GM12878 (cell line): ENCODE measurements at regions not wholly inside any gene's neighbourhood (a gene's known extent, or its start where the extent isn't known, plus 50 kb on each side); places are given as distances from the start of the nearest gene placed in this dataset.

Source experiments
- ATAC-seq: fragments of 200-7000 bp; cut with Tn5 transposase; 3 replicates; pipeline ENCODE4 v1.9.1; 2020; ENCODE audit warnings: mild to moderate bottlenecking, moderate library complexity
- BruUV-seq: library from RNA; stranded (reverse); fragments of 400-500 nt; replicated peaks from 2 replicates; lab custom pipeline; 2021; lab: Mats Ljungman, UMichigan
- CTCF ChIA-PET: fragments of 300-600 bp; sonication (Branson Sonifier 250); formaldehyde crosslinking; extraction: SDS; loops from one replicate; lab custom pipeline; 2021; ENCODE audit warnings: inconsistent platforms; lab: Yijun Ruan, JAX
- POLR2A ChIA-PET: fragments of 350-600 bp; formaldehyde crosslinking; extraction: SDS; loops from one replicate; lab custom pipeline; 2021; ENCODE audit warnings: inconsistent platforms; lab: Charles Lee
- RAD21 ChIA-PET: fragments of 300-600 bp; sonication (Branson Sonifier 250); formaldehyde crosslinking; loops from one replicate; lab custom pipeline; 2023; ENCODE audit warnings: antibody characterized with exemption; ENCODE audit not compliant: unreplicated experiment; lab: Charles Lee
- SMC1A ChIA-PET: fragments of 300-600 bp; sonication (Branson Sonifier 250); formaldehyde crosslinking; loops from one replicate; lab custom pipeline; 2023; ENCODE audit not compliant: unreplicated experiment, uncharacterized antibody; lab: Charles Lee
- DNase-seq: peaks from one replicate; pipeline ENCODE4 v3.0.0-alpha.2; 2011; ENCODE audit warnings: low read depth, low spot score
- FAIRE-seq: peaks from 3 replicates; lab custom pipeline; 2011; peaks lifted over from hg19 to GRCh38; lab: Jason Lieb, UNC
- H2AFZ ChIP-seq: 2 replicates; pipeline ENCODE4 v1.6.0; 2011; ENCODE audit warnings: low read depth, low read length, control low read depth; ENCODE audit not compliant: control insufficient read depth
- H3K27ac ChIP-seq: 2 replicates; pipeline ENCODE4 v1.5.1; 2011; ENCODE audit warnings: control low read depth; ENCODE audit not compliant: control insufficient read depth, insufficient read depth
- H3K27me3 ChIP-seq, 2 experiments: replicated peaks in 1 of 2; 2 replicates each; pipeline versions ENCODE4 v1.6.0 to v1.6.1; 2011; ENCODE audit warnings: low read length in 1 of 2; ENCODE audit not compliant: control insufficient read depth in 2 of 2, insufficient read depth in 2 of 2
- H3K36me3 ChIP-seq, 2 experiments: 2 replicates each; pipeline ENCODE4 v1.5.1; 2011; ENCODE audit warnings: low read length in 1 of 2; ENCODE audit not compliant: control insufficient read depth in 2 of 2, insufficient read depth in 2 of 2
- H3K4me1 ChIP-seq: 2 replicates; pipeline ENCODE4 v1.6.1; 2011; ENCODE audit warnings: mild to moderate bottlenecking, low read length, moderate library complexity, mixed read lengths; ENCODE audit not compliant: control insufficient read depth, insufficient read depth
- H3K4me2 ChIP-seq: 2 replicates; pipeline ENCODE4 v1.6.0; 2011; ENCODE audit warnings: control low read depth; ENCODE audit not compliant: control insufficient read depth, insufficient read depth
- H3K4me3 ChIP-seq: fragments of 200-600 bp; sonication (generic); 2 replicates; pipeline ENCODE4 v1.5.1; 2016
- H3K79me2 ChIP-seq: 2 replicates; pipeline ENCODE4 v1.6.0; 2011; ENCODE audit warnings: low read length; ENCODE audit not compliant: control insufficient read depth, insufficient read depth
- H3K9ac ChIP-seq: 2 replicates; pipeline ENCODE4 v1.8.0; 2011; ENCODE audit warnings: low read length, control low read depth, mixed read lengths; ENCODE audit not compliant: control insufficient read depth, insufficient read depth
- H3K9me3 ChIP-seq: replicated peaks from 3 replicates; pipeline ENCODE4 v1.5.1; 2011; ENCODE audit warnings: mild to moderate bottlenecking, low read length; ENCODE audit not compliant: control insufficient read depth, insufficient read depth
- H4K20me1 ChIP-seq: 2 replicates; pipeline ENCODE4 v1.6.0; 2011; ENCODE audit not compliant: control insufficient read depth, insufficient read depth
- ATF2 ChIP-seq: IDR thresholded peaks from 2 replicates; pipeline ENCODE4 v1.6.1; 2012; ENCODE audit warnings: low read length, inconsistent platforms
- CBFB ChIP-seq: IDR thresholded peaks from 2 replicates; pipeline ENCODE4 v1.6.1; 2016; ENCODE audit warnings: antibody characterized with exemption, low read depth
- E4F1 ChIP-seq: fragments of 450-650 bp; IDR thresholded peaks from 2 replicates; pipeline ENCODE4 v1.6.1; 2018; ENCODE audit warnings: borderline replicate concordance, mild to moderate bottlenecking; ENCODE audit not compliant: partially characterized antibody
- FOXM1 ChIP-seq: IDR thresholded peaks from 2 replicates; pipeline ENCODE4 v1.6.1; 2012; ENCODE audit warnings: low read depth, mild to moderate bottlenecking, inconsistent platforms, low read length, moderate library complexity
- IRF4 ChIP-seq: IDR thresholded peaks from 2 replicates; pipeline ENCODE4 v1.6.1; 2011; ENCODE audit warnings: low read depth, low read length
- POLR2AphosphoS2 ChIP-seq: IDR thresholded peaks from 2 replicates; pipeline ENCODE4 v1.6.1; 2011; ENCODE audit warnings: low read depth, mild to moderate bottlenecking, low read length, improper control_type of control experiment, moderate library complexity
- POLR2AphosphoS5 ChIP-seq: IDR thresholded peaks from 2 replicates; pipeline ENCODE4 v1.6.1; 2011; ENCODE audit warnings: mild to moderate bottlenecking, low read length, inconsistent platforms
- SRF ChIP-seq, 2 experiments: IDR thresholded peaks; 2 replicates each; pipeline ENCODE4 v1.6.1; 2011; ENCODE audit warnings: low read depth in 2 of 2, low read length in 2 of 2, mild to moderate bottlenecking in 1 of 2, moderate library complexity in 1 of 2
- TARDBP ChIP-seq: IDR thresholded peaks from 2 replicates; pipeline ENCODE4 v1.6.1; 2016; ENCODE audit warnings: borderline replicate concordance
- WRNIP1 ChIP-seq: IDR thresholded peaks from 2 replicates; pipeline ENCODE4 v1.6.1; 2011; ENCODE audit warnings: low read depth, low read length, improper control_type of control experiment, borderline replicate concordance
- YY1 ChIP-seq: IDR thresholded peaks from 2 replicates; pipeline ENCODE4 v1.6.1; 2011; ENCODE audit warnings: low read depth, mild to moderate bottlenecking, low read length
- ZZZ3 ChIP-seq: IDR thresholded peaks from 2 replicates; pipeline ENCODE4 v1.6.1; 2011; ENCODE audit warnings: low read depth; ENCODE audit not compliant: control insufficient read depth, insufficient read length
- WGBS: methylation state at CpG from one replicate; pipeline ENCODE4 v1.1.6; 2016; ENCODE audit warnings: low lambda C conversion rate; ENCODE audit not compliant: insufficient replicate concordance, insufficient coverage; ENCODE audit errors: missing lambda C conversion rate; 5-methylcytosine and 5-hydroxymethylcytosine counted together
- in situ Hi-C: fragments of 300-500 bp; cut with MboI; formaldehyde crosslinking; loops from 9 replicates; pipeline ENCODE4 v1.14.3; 2018; ENCODE audit warnings: mixed read lengths
- intact Hi-C: fragments of 100-400 bp; cut with micrococcal nuclease; formaldehyde crosslinking; loops from one replicate; pipeline ENCODE4 v1.14.2; 2022; ENCODE audit not compliant: unreplicated experiment
- TF ChIP-seq, protein P1 (sequence below): IDR thresholded peaks from 2 replicates; pipeline ENCODE4 v1.6.1; 2011; ENCODE audit warnings: mild to moderate bottlenecking, low read depth, low read length, moderate library complexity; ENCODE audit not compliant: insufficient replicate concordance

DNA sequence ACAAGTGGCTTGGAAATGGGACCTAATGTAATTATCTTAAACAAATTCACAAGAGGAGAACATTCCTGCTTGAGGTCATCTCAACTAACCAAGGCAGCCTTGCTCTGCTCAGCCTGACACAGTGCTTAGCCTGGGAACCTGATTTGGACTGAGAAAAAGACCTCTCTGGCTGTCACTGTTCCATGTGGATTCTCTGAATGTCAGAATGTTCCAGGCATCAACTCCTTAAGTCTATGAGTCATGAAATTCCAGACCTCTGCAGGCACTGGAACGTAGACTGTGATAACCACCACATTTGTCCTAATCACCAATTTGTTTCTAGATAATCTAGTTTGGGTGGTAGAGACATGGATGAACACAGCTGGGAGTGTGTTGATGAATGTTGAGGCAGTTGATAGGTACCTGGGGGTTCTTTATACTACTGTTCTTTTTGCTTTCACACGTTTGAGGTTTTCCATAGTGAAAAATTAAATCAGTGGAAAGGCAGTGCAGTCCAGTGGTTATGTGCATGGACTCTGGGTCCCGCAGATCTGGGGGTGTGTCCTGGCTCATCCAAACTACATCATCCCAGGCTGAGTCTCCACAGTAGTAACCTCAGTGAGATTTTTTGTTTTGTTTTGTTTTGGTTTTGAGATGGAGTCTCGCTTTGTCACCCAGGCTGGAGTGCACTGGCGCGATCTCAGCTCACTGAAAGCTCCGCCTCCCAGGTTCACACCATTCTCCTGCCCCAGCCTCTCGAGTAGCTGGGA is 269.6 kb downstream of the MN1 start:
- DNase-seq, result no peak
- Histone ChIP-seq H3K9ac (no peak overlapping the region), H3K9me3 (no peaks in the 10 kb centered on the region), H3K4me2 (no peak overlapping the region), H3K4me1 (no peaks in the 10 kb centered on the region), H4K20me1 (no peaks in the 10 kb centered on the region), H3K27me3 (no peaks in the 10 kb centered on the region), H3K27ac (no peak overlapping the region), H3K4me3 (no peak overlapping the region), H3K36me3 (no peaks in the 10 kb centered on the region), H2AFZ (no peak overlapping the region), H3K79me2 (no peaks in the 10 kb centered on the region)
- in situ Hi-C loops, result no loop called here
- 39% methylated on average over 8 of the region's 8 CpGs for WGBS
- ATAC-seq, result no peak
- RAD21 ChIA-PET, result no interaction called here
- CTCF ChIA-PET, result no interaction called here
- FAIRE-seq, result no peak
- intact Hi-C loops, result no loop called here
- SMC1A ChIA-PET, result no interaction called here
- POLR2A ChIA-PET, result no interaction called here
- TF ChIP-seq ATF2 (no peak), ZZZ3 (no peak), CBFB (no peak), E4F1 (no peak), TARDBP (no peak), POLR2AphosphoS5 (no peak), IRF4 (no peak), POLR2AphosphoS2 (no peak), FOXM1 (no peak), WRNIP1 (no peak), YY1 (no peak), SRF (IDR thresholded peaks at IDR 0.05; ENCODE audit: low read depth in 2 of 2, low read length in 2 of 2) (no peak)
- TF ChIP-seq, protein P1, sequence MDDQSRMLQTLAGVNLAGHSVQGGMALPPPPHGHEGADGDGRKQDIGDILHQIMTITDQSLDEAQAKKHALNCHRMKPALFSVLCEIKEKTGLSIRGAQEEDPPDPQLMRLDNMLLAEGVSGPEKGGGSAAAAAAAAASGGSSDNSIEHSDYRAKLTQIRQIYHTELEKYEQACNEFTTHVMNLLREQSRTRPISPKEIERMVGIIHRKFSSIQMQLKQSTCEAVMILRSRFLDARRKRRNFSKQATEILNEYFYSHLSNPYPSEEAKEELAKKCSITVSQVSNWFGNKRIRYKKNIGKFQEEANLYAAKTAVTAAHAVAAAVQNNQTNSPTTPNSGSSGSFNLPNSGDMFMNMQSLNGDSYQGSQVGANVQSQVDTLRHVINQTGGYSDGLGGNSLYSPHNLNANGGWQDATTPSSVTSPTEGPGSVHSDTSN, result no peak
- BruUV-seq, result no TSS peak
